ENCODE measurements at regions not wholly inside any gene's neighbourhood (a gene's known extent, or its start where the extent isn't known, plus 50 kb on each side); places are given as distances from the start of the nearest gene placed in this dataset.

DNA sequence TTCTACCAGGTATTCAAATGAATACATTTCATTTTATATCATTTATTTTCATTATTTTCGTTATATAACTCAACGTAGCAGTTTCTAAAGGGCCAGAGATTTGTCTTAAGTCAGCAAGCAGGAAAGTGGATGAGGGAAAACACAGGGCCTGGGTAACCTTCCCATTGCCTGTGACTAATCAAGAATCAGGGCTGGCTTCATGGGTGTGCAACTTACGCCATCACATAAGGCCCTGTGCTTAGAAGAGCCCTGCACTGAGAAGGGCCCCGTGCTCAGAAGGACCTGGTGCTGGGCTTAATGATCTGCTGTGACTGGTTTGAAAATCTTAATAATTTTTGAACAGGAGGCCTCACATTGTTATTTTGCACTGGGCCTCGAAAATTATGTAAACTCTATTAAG lies 65.4 kb upstream of the FAM9C start:
- TF ChIP-seq POLR2A (IDR thresholded peaks at IDR 0.05; ENCODE audit: low read length) (no peak), GATA1 (IDR thresholded peaks at IDR 0.05; ENCODE audit: low read depth, low read length) (no peak)
